SH-SY5Y (cell line): ENCODE measurements at regions not wholly inside any gene's neighbourhood (a gene's known extent, or its start where the extent isn't known, plus 50 kb on each side); places are given as distances from the start of the nearest gene placed in this dataset.

ENCODE experiments used
- GATA2 ChIP-seq: IDR thresholded peaks from 2 replicates; pipeline ENCODE4 v1.6.1; 2011; ENCODE audit warnings: mild to moderate bottlenecking, low read depth, low read length
- GATA3 ChIP-seq: IDR thresholded peaks from 2 replicates; pipeline ENCODE4 v1.6.1; 2011; ENCODE audit warnings: low read depth, mild to moderate bottlenecking, low read length, moderate library complexity

DNA sequence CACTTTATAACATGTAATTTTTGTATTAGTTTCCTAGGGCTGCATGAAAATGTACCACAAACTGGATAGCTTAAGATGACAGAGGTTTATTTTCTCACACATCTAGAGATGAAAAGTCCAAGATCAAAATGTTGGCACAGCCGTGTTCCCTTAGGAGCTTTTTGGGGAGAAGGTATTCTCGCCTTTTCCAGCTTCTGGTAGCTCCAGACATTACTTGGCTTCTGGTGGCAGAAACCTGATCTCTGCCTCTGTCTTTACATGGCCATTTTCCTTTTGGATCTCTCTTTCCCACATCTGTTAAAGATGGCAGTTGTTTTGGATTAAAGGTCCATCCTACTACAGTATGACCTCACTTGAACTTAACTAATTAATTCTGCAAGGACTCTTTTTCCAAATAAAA is 885.7 kb upstream of the CDH8 start:
- TF ChIP-seq GATA2 (no peak), GATA3 (no peak)
